ENCODE measurements at regions not wholly inside any gene's neighbourhood (a gene's known extent, or its start where the extent isn't known, plus 50 kb on each side); places are given as distances from the start of the nearest gene placed in this dataset.

- Histone ChIP-seq H3K27me3 (ENCODE audit: insufficient read depth, low read length, poor library complexity, severe bottlenecking) (no peaks in the 10 kb centered on the region), H3K4me1 (ENCODE audit: insufficient read depth, low read length, poor library complexity, severe bottlenecking) (no peaks in the 10 kb centered on the region), H3K9me2 (replicated peaks; ENCODE audit: low read depth, low read length) (0 out of 2 replicates have a peak, but pooled peaks cover 4% of the 10 kb centered on the region), H3K4me2 (ENCODE audit: low read depth, low read length, poor library complexity, severe bottlenecking) (no peak overlapping the region), H3K4me3 (ENCODE audit: low read length, poor library complexity, severe bottlenecking) (no peak overlapping the region), H2AFZ (ENCODE audit: low read length) (no peak overlapping the region), H4K20me1 (ENCODE audit: insufficient read depth, low read length, poor library complexity, severe bottlenecking) (no peaks in the 10 kb centered on the region), H3K36me3 (ENCODE audit: insufficient read depth, low read length) (no peaks in the 10 kb centered on the region), H3K9ac (ENCODE audit: low read depth, low read length, poor library complexity, severe bottlenecking) (no peak overlapping the region), H3F3A (ENCODE audit: low read depth) (no peaks in the 10 kb centered on the region), H3K79me2 (ENCODE audit: insufficient read depth, low read length) (no peaks in the 10 kb centered on the region), H3K9me3 (ENCODE audit: insufficient read depth, low read depth, low read length) (no peaks in the 10 kb centered on the region)
- TF ChIP-seq CTCF (conservative IDR thresholded peaks at IDR 0.05; ENCODE audit: low read length) (no peak), EZH2phosphoT487 (IDR thresholded peaks at IDR 0.05; ENCODE audit: borderline replicate concordance) (no peak)
These were observed 149.8 kb upstream of the TNC start for GRCh38 chr9:115267790-115268189.

GRCh38 chr9:115275753-115276152, 157.8 kb upstream of the TNC start:
- Histone ChIP-seq H3K4me1 (ENCODE audit: insufficient read depth, low read length, poor library complexity, severe bottlenecking) (no peaks in the 10 kb centered on the region), H3K9me3 (ENCODE audit: insufficient read depth, low read depth, low read length) (no peaks in the 10 kb centered on the region; the same call in 1 of the 2 replicates), H3K79me2 (ENCODE audit: insufficient read depth, low read length) (no peaks in the 10 kb centered on the region), H2AFZ (ENCODE audit: low read length) (no peak overlapping the region), H3K9ac (ENCODE audit: low read depth, low read length, poor library complexity, severe bottlenecking) (no peak overlapping the region), H4K20me1 (ENCODE audit: insufficient read depth, low read length, poor library complexity, severe bottlenecking) (no peaks in the 10 kb centered on the region), H3K27me3 (ENCODE audit: insufficient read depth, low read length, poor library complexity, severe bottlenecking) (no peaks in the 10 kb centered on the region), H3K9me2 (replicated peaks; ENCODE audit: low read depth, low read length) (no peaks in the 10 kb centered on the region), H3K4me3 (ENCODE audit: low read length, poor library complexity, severe bottlenecking) (no peak overlapping the region), H3K4me2 (ENCODE audit: low read depth, low read length, poor library complexity, severe bottlenecking) (no peak overlapping the region), H3K36me3 (ENCODE audit: insufficient read depth, low read length) (no peaks in the 10 kb centered on the region), H3F3A (ENCODE audit: low read depth) (no peaks in the 10 kb centered on the region)
- TF ChIP-seq CTCF (conservative IDR thresholded peaks at IDR 0.05; ENCODE audit: low read length) (no peak), EZH2phosphoT487 (IDR thresholded peaks at IDR 0.05; ENCODE audit: borderline replicate concordance) (no peak)

- Histone ChIP-seq H3K9me3 (ENCODE audit: insufficient read depth, low read depth, low read length) (no peaks in the 10 kb centered on the region; the same call in 1 of the 2 replicates), H3K4me2 (ENCODE audit: low read depth, low read length, poor library complexity, severe bottlenecking) (no peak overlapping the region), H4K20me1 (ENCODE audit: insufficient read depth, low read length, poor library complexity, severe bottlenecking) (no peaks in the 10 kb centered on the region), H3K4me1 (ENCODE audit: insufficient read depth, low read length, poor library complexity, severe bottlenecking) (no peaks in the 10 kb centered on the region), H3K4me3 (ENCODE audit: low read length, poor library complexity, severe bottlenecking) (no peak overlapping the region), H3K79me2 (ENCODE audit: insufficient read depth, low read length) (no peaks in the 10 kb centered on the region), H3K9me2 (replicated peaks; ENCODE audit: low read depth, low read length) (no peaks in the 10 kb centered on the region), H3F3A (ENCODE audit: low read depth) (no peaks in the 10 kb centered on the region), H2AFZ (ENCODE audit: low read length) (no peak overlapping the region), H3K36me3 (ENCODE audit: insufficient read depth, low read length) (no peaks in the 10 kb centered on the region), H3K9ac (ENCODE audit: low read depth, low read length, poor library complexity, severe bottlenecking) (no peak overlapping the region), H3K27me3 (ENCODE audit: insufficient read depth, low read length, poor library complexity, severe bottlenecking) (no peaks in the 10 kb centered on the region)
- TF ChIP-seq EZH2phosphoT487 (IDR thresholded peaks at IDR 0.05; ENCODE audit: borderline replicate concordance) (no peak), CTCF (conservative IDR thresholded peaks at IDR 0.05; ENCODE audit: low read length) (no peak)
These were observed 158.7 kb upstream of the TNC start for GRCh38 chr9:115276621-115277020.

All from Loucy (cell line).